HFF-Myc (cell line): ENCODE measurements at regions not wholly inside any gene's neighbourhood (a gene's known extent, or its start where the extent isn't known, plus 50 kb on each side); places are given as distances from the start of the nearest gene placed in this dataset.

ENCODE experiments used
- DNase-seq: peaks from one replicate; pipeline ENCODE4 v3.0.0-alpha.2; 2011; ENCODE audit warnings: low read depth; ENCODE audit errors: extremely low read depth
- H3K4me3 ChIP-seq: replicated peaks from 2 replicates; pipeline ENCODE4 v1.5.1; 2011; ENCODE audit warnings: low read depth, mild to moderate bottlenecking, control low read depth, low read length
- TF ChIP-seq, protein P1 (sequence below): IDR thresholded peaks from 2 replicates; pipeline ENCODE4 v1.5.1; 2012; ENCODE audit warnings: mild to moderate bottlenecking, low read depth, low read length, control low read depth; ENCODE audit errors: missing control alignments

- no peak for DNase-seq
- TF ChIP-seq, protein P1, sequence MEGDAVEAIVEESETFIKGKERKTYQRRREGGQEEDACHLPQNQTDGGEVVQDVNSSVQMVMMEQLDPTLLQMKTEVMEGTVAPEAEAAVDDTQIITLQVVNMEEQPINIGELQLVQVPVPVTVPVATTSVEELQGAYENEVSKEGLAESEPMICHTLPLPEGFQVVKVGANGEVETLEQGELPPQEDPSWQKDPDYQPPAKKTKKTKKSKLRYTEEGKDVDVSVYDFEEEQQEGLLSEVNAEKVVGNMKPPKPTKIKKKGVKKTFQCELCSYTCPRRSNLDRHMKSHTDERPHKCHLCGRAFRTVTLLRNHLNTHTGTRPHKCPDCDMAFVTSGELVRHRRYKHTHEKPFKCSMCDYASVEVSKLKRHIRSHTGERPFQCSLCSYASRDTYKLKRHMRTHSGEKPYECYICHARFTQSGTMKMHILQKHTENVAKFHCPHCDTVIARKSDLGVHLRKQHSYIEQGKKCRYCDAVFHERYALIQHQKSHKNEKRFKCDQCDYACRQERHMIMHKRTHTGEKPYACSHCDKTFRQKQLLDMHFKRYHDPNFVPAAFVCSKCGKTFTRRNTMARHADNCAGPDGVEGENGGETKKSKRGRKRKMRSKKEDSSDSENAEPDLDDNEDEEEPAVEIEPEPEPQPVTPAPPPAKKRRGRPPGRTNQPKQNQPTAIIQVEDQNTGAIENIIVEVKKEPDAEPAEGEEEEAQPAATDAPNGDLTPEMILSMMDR, result no peak
- H3K4me3 ChIP-seq, result no peak overlapping the region
Observed at GRCh38 chr3:23738944-23739343, 66.8 kb upstream of the UBE2E1 start.

- TF ChIP-seq, protein P1, result no peak
- DNase-seq, result no peak
- H3K4me3 ChIP-seq, result no peak overlapping the region
Observed at GRCh38 chr3:23739536-23739935, 66.2 kb upstream of the UBE2E1 start.

DNA sequence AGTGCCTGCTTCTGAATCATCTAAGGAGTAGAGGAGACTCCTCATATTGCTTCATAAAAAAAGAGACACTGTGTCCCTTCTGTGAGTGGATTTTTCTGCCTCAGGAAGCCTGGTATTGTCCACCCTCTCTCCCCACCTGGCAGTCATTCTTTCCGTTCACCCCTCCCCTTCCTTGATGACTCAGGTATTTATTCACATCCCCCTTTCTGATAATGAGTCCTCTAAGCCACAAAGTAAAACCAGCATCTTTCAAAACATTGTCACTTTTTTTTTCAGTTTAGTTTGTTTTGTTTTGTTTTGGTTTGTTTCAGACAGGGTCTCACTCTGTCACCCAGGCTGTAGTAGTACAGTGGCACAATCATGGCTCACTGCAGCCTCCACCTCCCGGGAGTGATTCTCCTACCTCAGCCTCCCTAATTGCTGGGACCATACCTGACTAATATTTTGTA is 65.2 kb upstream of the UBE2E1 start:
- TF ChIP-seq, protein P1, result no peak
- H3K4me3 ChIP-seq, result no peak overlapping the region
- DNase-seq, result no peak

DNA sequence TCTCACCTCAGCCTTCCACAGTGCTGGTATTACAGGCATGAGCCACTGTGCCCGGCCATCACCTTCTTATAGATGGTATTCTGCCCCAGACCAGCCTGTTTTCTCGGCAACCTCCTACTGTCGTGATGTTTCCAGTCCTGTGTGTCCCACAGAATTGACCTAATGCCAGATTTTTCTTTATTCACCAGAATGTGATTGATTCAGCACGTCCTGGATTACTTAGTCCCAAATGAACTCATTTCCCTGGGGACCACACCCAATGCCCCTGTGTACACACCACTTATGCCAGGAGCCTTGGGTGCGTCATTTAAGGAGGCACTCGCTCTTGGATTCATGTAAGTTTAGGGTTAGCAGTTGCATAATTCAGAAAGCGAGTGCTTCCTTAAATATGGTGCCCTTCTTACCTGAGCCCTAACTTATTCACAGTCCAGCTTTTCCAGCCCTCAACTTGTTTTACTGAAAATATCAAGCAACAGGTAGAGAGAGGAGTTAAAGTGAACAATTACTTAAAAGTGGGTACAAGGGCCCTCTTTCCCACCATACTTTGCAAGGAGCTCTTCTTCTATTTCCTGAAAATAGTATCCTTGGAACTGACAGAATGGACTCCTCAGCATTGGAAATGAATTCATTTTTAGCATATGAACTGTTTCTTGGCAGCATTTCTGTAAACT is 64.6 kb upstream of the UBE2E1 start:
- TF ChIP-seq, protein P1, result no peak
- DNase-seq, result no peak
- no peak overlapping the region for H3K4me3 ChIP-seq

GRCh38 chr3:23743141-23743784 is 62.5 kb upstream of the UBE2E1 start:
- TF ChIP-seq, protein P1, result no peak
- no peak for DNase-seq
- H3K4me3 ChIP-seq, result no peak overlapping the region

GRCh38 chr3:23746441-23746840 is 59.3 kb upstream of the UBE2E1 start:
- H3K4me3 ChIP-seq, result no peak overlapping the region
- DNase-seq, result no peak
- TF ChIP-seq, protein P1, result no peak
